ENCODE measurements at regions not wholly inside any gene's neighbourhood (a gene's known extent, or its start where the extent isn't known, plus 50 kb on each side); places are given as distances from the start of the nearest gene placed in this dataset.
"Not testable (repeated sequence)": the region's sequence is repeated elsewhere in the genome, so short reads cannot be mapped to it uniquely, and the experiment has no call there.

- not testable (repeated sequence) for TF ChIP-seq CTCF (IDR thresholded peaks at IDR 0.05); POLR2AphosphoS5 (IDR thresholded peaks at IDR 0.05); POLR2A (IDR thresholded peaks at IDR 0.05); EP300 (IDR thresholded peaks at IDR 0.05; ENCODE audit: low read depth)
Measured at GRCh38 chr10:2883983-2884540, 183.3 kb upstream of the PFKP start.
